ENCODE measurements at regions not wholly inside any gene's neighbourhood (a gene's known extent, or its start where the extent isn't known, plus 50 kb on each side); places are given as distances from the start of the nearest gene placed in this dataset.

GRCh38 chr1:244236101-244236500, 185.0 kb downstream of the ZBTB18 start:
- Histone ChIP-seq H3K4me3 (no peak overlapping the region), H3K4me1 (peaks cover 5% of the 10 kb centered on the region), H3K27me3 (ENCODE audit: low read depth) (no peaks in the 10 kb centered on the region), H3K9me3 (no peaks in the 10 kb centered on the region), H3K27ac (no peak overlapping the region), H3K36me3 (no peaks in the 10 kb centered on the region)
- DNase-seq (no peak), ATAC-seq (no peak)
- intact Hi-C loops (cut with DNase I): no loop called here
- no peak for TF ChIP-seq CTCF (IDR thresholded peaks at IDR 0.05)

- no peak for TF ChIP-seq CTCF (IDR thresholded peaks at IDR 0.05)
- H3K4me3 ChIP-seq: no peak overlapping the region
- H3K4me1 ChIP-seq: no peaks in the 10 kb centered on the region
- intact Hi-C loops (cut with DNase I): no loop called here
- no peak for ATAC-seq
- H3K36me3 ChIP-seq: no peaks in the 10 kb centered on the region
- H3K27ac ChIP-seq: no peak overlapping the region
- H3K27me3 ChIP-seq (ENCODE audit: low read depth): no peaks in the 10 kb centered on the region
- H3K9me3 ChIP-seq: no peaks in the 10 kb centered on the region
- no peak for DNase-seq
Observed at GRCh38 chr1:244236721-244237120, 185.6 kb downstream of the ZBTB18 start.

DNA sequence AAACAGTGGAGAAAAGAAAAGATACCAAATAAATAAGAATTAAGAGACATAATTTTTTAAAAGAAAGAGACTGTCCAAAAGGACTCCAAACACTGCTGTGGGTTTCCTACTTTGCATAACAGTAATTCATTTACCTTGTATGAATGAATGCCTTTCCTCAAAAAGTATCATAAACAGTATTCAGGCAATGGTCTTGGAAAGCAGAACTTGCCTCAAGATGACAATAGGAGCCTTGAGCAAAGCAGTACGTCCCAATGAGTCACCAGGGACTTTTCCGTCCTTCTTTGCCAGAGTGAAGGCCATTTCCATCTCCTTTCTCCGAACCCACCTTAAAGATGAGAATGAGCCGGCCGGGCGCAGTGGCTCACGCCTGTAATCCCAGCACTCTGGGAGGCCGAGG, 186.4 kb downstream of the ZBTB18 start:
- Histone ChIP-seq H3K9me3 (no peaks in the 10 kb centered on the region), H3K27ac (no peak overlapping the region), H3K27me3 (ENCODE audit: low read depth) (no peaks in the 10 kb centered on the region), H3K4me3 (no peak overlapping the region), H3K4me1 (no peaks in the 10 kb centered on the region), H3K36me3 (no peaks in the 10 kb centered on the region)
- intact Hi-C loops (cut with DNase I): no loop called here
- ATAC-seq (no peak), DNase-seq (no peak)
- TF ChIP-seq CTCF (IDR thresholded peaks at IDR 0.05): no peak

- Histone ChIP-seq H3K36me3 (no peaks in the 10 kb centered on the region), H3K4me3 (no peak overlapping the region), H3K27ac (no peak overlapping the region), H3K27me3 (ENCODE audit: low read depth) (no peaks in the 10 kb centered on the region), H3K4me1 (no peaks in the 10 kb centered on the region), H3K9me3 (no peaks in the 10 kb centered on the region)
- DNase-seq (no peak), ATAC-seq (peak in 1 of 2 donors; percentile 17)
- TF ChIP-seq CTCF (IDR thresholded peaks at IDR 0.05): no peak
- intact Hi-C loops (cut with DNase I): no loop called here
Observed at GRCh38 chr1:244239261-244239770, 188.2 kb downstream of the ZBTB18 start.

DNA sequence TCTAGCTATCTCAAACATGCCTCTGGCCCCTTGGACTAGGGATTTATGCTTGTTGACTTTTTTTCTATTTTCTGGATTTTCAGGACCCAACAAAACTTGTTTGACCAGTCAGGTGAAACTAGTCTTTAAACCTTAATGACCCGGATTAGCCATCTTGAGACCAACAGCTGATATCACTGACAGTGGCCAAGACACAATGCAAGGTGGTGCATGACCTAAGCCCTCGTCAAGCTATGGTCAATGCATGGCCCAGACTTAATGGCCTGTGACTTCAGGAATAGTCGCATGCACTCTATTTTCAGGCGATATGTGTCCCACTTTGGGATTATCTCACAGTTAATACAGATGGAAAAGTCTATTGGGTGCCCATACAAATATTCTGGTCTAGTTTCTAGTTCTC, 190.4 kb downstream of the ZBTB18 start:
- H3K27me3 ChIP-seq (ENCODE audit: low read depth): no peaks in the 10 kb centered on the region
- intact Hi-C loops (cut with DNase I): no loop called here
- no peaks in the 10 kb centered on the region for H3K36me3 ChIP-seq
- TF ChIP-seq CTCF (IDR thresholded peaks at IDR 0.05): no peak
- no peak overlapping the region for H3K4me3 ChIP-seq
- no peak overlapping the region for H3K27ac ChIP-seq
- H3K4me1 ChIP-seq: no peaks in the 10 kb centered on the region
- ATAC-seq (no peak), DNase-seq (no peak)
- no peaks in the 10 kb centered on the region for H3K9me3 ChIP-seq

DNA sequence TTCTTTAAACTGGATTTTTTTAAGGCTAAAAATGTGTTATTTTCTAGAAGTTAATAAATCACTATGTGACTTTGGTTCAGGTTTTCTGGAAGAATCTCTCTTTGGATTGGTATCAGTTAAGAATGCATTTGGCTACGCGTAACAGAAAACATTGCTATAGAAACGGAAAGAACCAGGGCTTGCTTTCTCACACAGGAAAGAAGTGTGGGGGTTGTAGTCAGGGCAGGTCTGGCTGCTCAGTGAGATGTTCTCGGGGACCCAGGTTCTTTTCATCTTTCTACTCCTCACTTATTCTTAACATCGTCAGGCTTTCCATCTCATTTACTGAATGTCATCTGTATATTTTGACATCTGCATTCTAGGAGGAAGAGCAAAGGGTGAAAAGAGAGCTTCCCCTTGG, 191.4 kb downstream of the ZBTB18 start:
- no peak for DNase-seq
- no peak for TF ChIP-seq CTCF (IDR thresholded peaks at IDR 0.05)
- intact Hi-C loops (cut with DNase I): no loop called here

More for the DNA sequence above, 191.4 kb downstream of the ZBTB18 start:
- Histone ChIP-seq H3K27me3 (ENCODE audit: low read depth) (no peaks in the 10 kb centered on the region), H3K4me1 (no peaks in the 10 kb centered on the region), H3K36me3 (no peaks in the 10 kb centered on the region), H3K27ac (no peak overlapping the region), H3K9me3 (no peaks in the 10 kb centered on the region), H3K4me3 (no peak overlapping the region)
- no peak for ATAC-seq

Measured in lower lobe of right lung (tissue), 2 donors.